ENCODE measurements at regions not wholly inside any gene's neighbourhood (a gene's known extent, or its start where the extent isn't known, plus 50 kb on each side); places are given as distances from the start of the nearest gene placed in this dataset.
A peak's percentile ranks its signal among the peaks of the same experiment; 100 is the strongest.

GRCh38 chr16:76796416-76796815 is 394.6 kb upstream of the MON1B start:
- no peak overlapping the region for H3K27ac ChIP-seq (ENCODE audit: low read depth, low read length)
- H3K9me3 ChIP-seq (ENCODE audit: control insufficient read depth, insufficient read depth, low read length), result no peaks in the 10 kb centered on the region
- 86% methylated on average over 4 of the region's 8 CpGs for WGBS (ENCODE audit: insufficient coverage)
- no peaks in the 10 kb centered on the region for H3K27me3 ChIP-seq (ENCODE audit: control insufficient read depth, insufficient read depth, low read length)
- H3K4me3 ChIP-seq (ENCODE audit: low read depth, low read length), result no peak overlapping the region
- H3K4me1 ChIP-seq (ENCODE audit: control insufficient read depth, insufficient read depth, low read length), result no peaks in the 10 kb centered on the region
- no peak for DNase-seq (ENCODE audit: low read depth in 4 of 6, low spot score in 6 of 6)
- no peaks in the 10 kb centered on the region for H3K36me3 ChIP-seq (ENCODE audit: control insufficient read depth, insufficient read depth, low read length)

GRCh38 chr16:76796978-76797377 is 394.0 kb upstream of the MON1B start:
- Histone ChIP-seq H3K27ac (ENCODE audit: low read depth, low read length) (no peak overlapping the region), H3K9me3 (ENCODE audit: control insufficient read depth, insufficient read depth, low read length) (no peaks in the 10 kb centered on the region), H3K4me1 (ENCODE audit: control insufficient read depth, insufficient read depth, low read length) (no peaks in the 10 kb centered on the region), H3K27me3 (ENCODE audit: control insufficient read depth, insufficient read depth, low read length) (no peaks in the 10 kb centered on the region), H3K4me3 (ENCODE audit: low read depth, low read length) (no peak overlapping the region), H3K36me3 (ENCODE audit: control insufficient read depth, insufficient read depth, low read length) (no peaks in the 10 kb centered on the region)
- no CpG with 5 or more reads among the region's 1 CpG for WGBS (ENCODE audit: insufficient coverage)
- no peak for DNase-seq (ENCODE audit: low read depth in 4 of 6, low spot score in 6 of 6)

GRCh38 chr16:76797457-76797856 is 393.5 kb upstream of the MON1B start:
- WGBS (ENCODE audit: insufficient coverage), result 88% methylated on average over 3 of the region's 4 CpGs
- no peaks in the 10 kb centered on the region for H3K36me3 ChIP-seq (ENCODE audit: control insufficient read depth, insufficient read depth, low read length)

GRCh38 chr16:76800196-76800595 is 390.8 kb upstream of the MON1B start:
- Histone ChIP-seq H3K9me3 (ENCODE audit: control insufficient read depth, insufficient read depth, low read length) (no peaks in the 10 kb centered on the region), H3K36me3 (ENCODE audit: control insufficient read depth, insufficient read depth, low read length) (no peaks in the 10 kb centered on the region), H3K4me3 (ENCODE audit: low read depth, low read length) (no peak overlapping the region), H3K27ac (ENCODE audit: low read depth, low read length) (no peak overlapping the region), H3K4me1 (ENCODE audit: control insufficient read depth, insufficient read depth, low read length) (no peaks in the 10 kb centered on the region), H3K27me3 (ENCODE audit: control insufficient read depth, insufficient read depth, low read length) (no peaks in the 10 kb centered on the region)
- WGBS (ENCODE audit: insufficient coverage), result 70% methylated on average over 4 of the region's 6 CpGs
- no peak for DNase-seq (ENCODE audit: low read depth in 4 of 6, low spot score in 6 of 6)

More at GRCh38 chr16:76797457-76797856, 393.5 kb upstream of the MON1B start:
- DNase-seq (ENCODE audit: low read depth in 4 of 6, low spot score in 6 of 6), result no peak
- Histone ChIP-seq H3K4me1 (ENCODE audit: control insufficient read depth, insufficient read depth, low read length) (no peaks in the 10 kb centered on the region), H3K27ac (ENCODE audit: low read depth, low read length) (no peak overlapping the region), H3K27me3 (ENCODE audit: control insufficient read depth, insufficient read depth, low read length) (no peaks in the 10 kb centered on the region), H3K4me3 (ENCODE audit: low read depth, low read length) (no peak overlapping the region), H3K9me3 (ENCODE audit: control insufficient read depth, insufficient read depth, low read length) (no peaks in the 10 kb centered on the region)

- no peaks in the 10 kb centered on the region for H3K9me3 ChIP-seq (ENCODE audit: control insufficient read depth, insufficient read depth, low read length)
- H3K4me1 ChIP-seq (ENCODE audit: control insufficient read depth, insufficient read depth, low read length), result no peaks in the 10 kb centered on the region
- no peak for DNase-seq (ENCODE audit: low read depth in 4 of 6, low spot score in 6 of 6)
- no peak overlapping the region for H3K4me3 ChIP-seq (ENCODE audit: low read depth, low read length)
- no peaks in the 10 kb centered on the region for H3K27me3 ChIP-seq (ENCODE audit: control insufficient read depth, insufficient read depth, low read length)
- WGBS (ENCODE audit: insufficient coverage), result no CpG with 5 or more reads among the region's 4 CpGs
- no peak overlapping the region for H3K27ac ChIP-seq (ENCODE audit: low read depth, low read length)
- no peaks in the 10 kb centered on the region for H3K36me3 ChIP-seq (ENCODE audit: control insufficient read depth, insufficient read depth, low read length)
Measured at GRCh38 chr16:76801357-76801756, 389.6 kb upstream of the MON1B start.

- no CpG with 5 or more reads among the region's 2 CpGs for WGBS (ENCODE audit: insufficient coverage)
Measured at GRCh38 chr16:76816475-76816874, 374.5 kb upstream of the MON1B start.

GRCh38 chr16:76818606-76819181 is 372.3 kb upstream of the MON1B start:
- no peak overlapping the region for H3K4me3 ChIP-seq (ENCODE audit: low read depth, low read length)
- 94% methylated on average over 2 of the region's 3 CpGs for WGBS (ENCODE audit: insufficient coverage)
- no peaks in the 10 kb centered on the region for H3K27me3 ChIP-seq (ENCODE audit: control insufficient read depth, insufficient read depth, low read length)
- peak in 2 of 6 donors; percentile 22 to 84 for DNase-seq (ENCODE audit: low read depth in 4 of 6, low spot score in 6 of 6)
- H3K4me1 ChIP-seq (ENCODE audit: control insufficient read depth, insufficient read depth, low read length), result no peaks in the 10 kb centered on the region
- H3K27ac ChIP-seq (ENCODE audit: low read depth, low read length), result no peak overlapping the region
- no peaks in the 10 kb centered on the region for H3K9me3 ChIP-seq (ENCODE audit: control insufficient read depth, insufficient read depth, low read length)
- H3K36me3 ChIP-seq (ENCODE audit: control insufficient read depth, insufficient read depth, low read length), result no peaks in the 10 kb centered on the region

More at GRCh38 chr16:76816475-76816874, 374.5 kb upstream of the MON1B start:
- Histone ChIP-seq H3K9me3 (ENCODE audit: control insufficient read depth, insufficient read depth, low read length) (no peaks in the 10 kb centered on the region), H3K36me3 (ENCODE audit: control insufficient read depth, insufficient read depth, low read length) (no peaks in the 10 kb centered on the region), H3K27me3 (ENCODE audit: control insufficient read depth, insufficient read depth, low read length) (no peaks in the 10 kb centered on the region), H3K4me1 (ENCODE audit: control insufficient read depth, insufficient read depth, low read length) (no peaks in the 10 kb centered on the region), H3K4me3 (ENCODE audit: low read depth, low read length) (no peak overlapping the region), H3K27ac (ENCODE audit: low read depth, low read length) (no peak overlapping the region)
- DNase-seq (ENCODE audit: low read depth in 4 of 6, low spot score in 6 of 6), result no peak

GRCh38 chr16:76819226-76819916 is 371.6 kb upstream of the MON1B start:
- Histone ChIP-seq H3K4me3 (ENCODE audit: low read depth, low read length) (no peak overlapping the region), H3K27me3 (ENCODE audit: control insufficient read depth, insufficient read depth, low read length) (no peaks in the 10 kb centered on the region), H3K36me3 (ENCODE audit: control insufficient read depth, insufficient read depth, low read length) (no peaks in the 10 kb centered on the region), H3K27ac (ENCODE audit: low read depth, low read length) (no peak overlapping the region), H3K9me3 (ENCODE audit: control insufficient read depth, insufficient read depth, low read length) (no peaks in the 10 kb centered on the region), H3K4me1 (ENCODE audit: control insufficient read depth, insufficient read depth, low read length) (no peaks in the 10 kb centered on the region)
- 87% methylated on average over 6 of the region's 8 CpGs for WGBS (ENCODE audit: insufficient coverage)
- peak in 2 of 6 donors; percentile 32 to 53 for DNase-seq (ENCODE audit: low read depth in 4 of 6, low spot score in 6 of 6)

GRCh38 chr16:76824221-76824620 is 366.8 kb upstream of the MON1B start:
- H3K4me1 ChIP-seq (ENCODE audit: control insufficient read depth, insufficient read depth, low read length), result no peaks in the 10 kb centered on the region
- H3K27ac ChIP-seq (ENCODE audit: low read depth, low read length), result no peak overlapping the region
- H3K27me3 ChIP-seq (ENCODE audit: control insufficient read depth, insufficient read depth, low read length), result no peaks in the 10 kb centered on the region
- H3K4me3 ChIP-seq (ENCODE audit: low read depth, low read length), result no peak overlapping the region
- H3K36me3 ChIP-seq (ENCODE audit: control insufficient read depth, insufficient read depth, low read length), result no peaks in the 10 kb centered on the region
- no CpG with 5 or more reads among the region's 1 CpG for WGBS (ENCODE audit: insufficient coverage)
- H3K9me3 ChIP-seq (ENCODE audit: control insufficient read depth, insufficient read depth, low read length), result no peaks in the 10 kb centered on the region
- DNase-seq (ENCODE audit: low read depth in 4 of 6, low spot score in 6 of 6), result peak in 1 of 6 donors; percentile 54

GRCh38 chr16:76824791-76825190 is 366.2 kb upstream of the MON1B start:
- H3K4me1 ChIP-seq (ENCODE audit: control insufficient read depth, insufficient read depth, low read length), result no peaks in the 10 kb centered on the region
- no peak overlapping the region for H3K27ac ChIP-seq (ENCODE audit: low read depth, low read length)
- DNase-seq (ENCODE audit: low read depth in 4 of 6, low spot score in 6 of 6), result peak in 1 of 6 donors; percentile 62
- no CpG with 5 or more reads among the region's 2 CpGs for WGBS (ENCODE audit: insufficient coverage)
- H3K27me3 ChIP-seq (ENCODE audit: control insufficient read depth, insufficient read depth, low read length), result no peaks in the 10 kb centered on the region
- H3K4me3 ChIP-seq (ENCODE audit: low read depth, low read length), result no peak overlapping the region
- no peaks in the 10 kb centered on the region for H3K36me3 ChIP-seq (ENCODE audit: control insufficient read depth, insufficient read depth, low read length)
- H3K9me3 ChIP-seq (ENCODE audit: control insufficient read depth, insufficient read depth, low read length), result no peaks in the 10 kb centered on the region

All from spinal cord (tissue), 9 donors.